Hypothalamus (tissue), 51 donors: ENCODE measurements at regions not wholly inside any gene's neighbourhood (a gene's known extent, or its start where the extent isn't known, plus 50 kb on each side); places are given as distances from the start of the nearest gene placed in this dataset.

Source experiments
- DNase-seq, 51 donors: peaks; one replicate each; lab custom pipeline; 2025; lab: John Stamatoyannopoulos, UW

DNA sequence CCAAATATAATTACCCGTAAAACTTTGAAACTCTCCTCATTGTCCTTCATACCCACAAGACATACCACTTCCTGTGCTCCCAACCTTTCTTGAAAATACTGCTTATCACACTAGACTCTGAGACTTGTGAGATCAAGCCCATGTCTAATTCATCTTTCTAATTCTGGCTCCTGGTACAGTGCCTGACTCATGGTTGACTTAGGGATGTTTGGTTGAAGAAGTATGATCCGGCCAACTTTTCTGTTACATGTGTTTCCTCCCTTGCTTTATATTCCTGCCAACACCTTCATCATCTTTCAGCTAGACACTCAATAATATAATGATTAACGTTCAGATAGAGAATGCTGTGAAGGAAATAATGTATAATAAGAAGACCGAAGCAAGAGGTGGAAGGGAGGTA lies 58.2 kb downstream of the MEX3B start:
- DNase-seq = no peak

- DNase-seq = no peak
Measured at GRCh38 chr15:81983497-81983896, 62.3 kb downstream of the MEX3B start.

DNA sequence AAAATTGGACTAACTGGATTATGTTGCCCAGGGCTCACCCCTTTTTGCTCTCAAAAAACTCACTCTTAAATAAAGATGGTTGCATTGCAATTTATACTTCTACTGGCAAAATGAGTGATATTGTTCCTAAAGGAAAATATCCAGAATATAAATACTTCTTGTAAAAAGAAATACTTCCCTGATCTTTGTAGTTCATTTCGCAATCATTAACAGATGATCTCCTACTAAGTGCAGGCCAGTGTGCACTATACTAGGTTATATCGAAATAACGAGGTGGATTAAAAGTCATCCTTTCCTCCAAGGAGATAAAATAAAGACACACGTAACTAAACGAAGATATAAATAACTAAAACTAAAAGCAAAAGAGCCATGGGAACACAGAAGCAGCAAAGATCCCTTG lies 63.0 kb downstream of the MEX3B start:
- DNase-seq = no peak

GRCh38 chr15:81981908-81982307 lies 63.9 kb downstream of the MEX3B start:
- DNase-seq = no peak

DNA sequence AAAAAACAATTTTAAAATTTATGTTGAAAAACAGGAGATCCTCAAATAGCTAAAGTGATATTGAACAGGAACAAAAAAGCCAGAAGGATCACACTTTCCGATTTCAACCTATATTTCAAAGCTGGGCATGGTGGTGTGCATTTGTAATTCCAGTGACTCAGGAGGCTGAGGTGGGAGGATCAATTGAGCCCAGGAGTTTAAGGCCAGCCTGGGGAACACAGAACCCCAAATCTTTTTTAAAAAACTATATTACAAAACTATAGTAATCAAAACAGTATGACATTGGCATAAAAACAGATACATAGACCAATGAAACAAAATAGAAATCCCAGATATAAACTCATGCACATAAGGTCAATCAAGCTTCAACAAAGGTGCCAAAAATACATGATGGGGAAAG lies 68.4 kb downstream of the MEX3B start:
- no peak for DNase-seq

DNA sequence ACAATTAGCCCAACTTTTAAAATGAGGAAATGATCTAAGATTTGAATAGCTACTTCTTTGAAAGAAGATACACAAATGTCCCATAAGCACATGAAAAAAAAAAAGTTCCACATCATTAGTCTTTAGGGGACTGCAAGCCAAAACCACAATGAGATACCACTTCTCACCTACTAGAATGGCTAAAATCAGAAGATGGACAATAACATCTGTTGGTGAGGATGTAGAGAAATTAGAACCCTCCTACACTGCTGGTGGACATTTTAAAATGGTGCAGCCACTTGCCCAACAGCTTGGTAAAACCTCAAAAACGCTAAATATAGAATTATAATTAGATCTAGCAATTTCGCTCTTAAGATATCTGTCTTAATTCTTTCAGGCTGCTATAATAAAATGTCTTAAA lies 77.1 kb downstream of the MEX3B start:
- no peak for DNase-seq

DNA sequence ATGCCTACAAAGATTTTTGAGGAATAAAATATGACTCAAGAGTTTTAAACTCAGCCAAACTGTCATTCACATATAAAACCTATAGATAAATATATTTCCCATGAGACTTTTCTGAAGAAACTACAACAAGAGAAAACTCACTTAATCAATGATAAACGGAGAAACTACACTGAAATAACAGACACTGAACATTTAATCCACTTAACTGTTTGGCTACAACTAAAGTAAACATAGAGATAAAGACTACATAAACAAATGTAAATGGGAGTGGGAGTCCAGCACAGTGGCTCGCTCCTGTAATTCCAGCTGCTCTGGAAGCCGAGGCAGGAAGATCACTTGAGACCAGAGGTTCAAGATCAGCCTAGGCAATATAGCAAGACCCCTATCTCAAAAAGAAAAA lies 79.2 kb downstream of the MEX3B start:
- DNase-seq = no peak

- no peak for DNase-seq
Measured at GRCh38 chr15:81962482-81962881, 83.3 kb downstream of the MEX3B start.

GRCh38 chr15:81959196-81959595 lies 86.6 kb downstream of the MEX3B start:
- no peak for DNase-seq

- DNase-seq = no peak
Measured at GRCh38 chr15:81957698-81958097, 88.1 kb downstream of the MEX3B start.

- no peak for DNase-seq
Measured at GRCh38 chr15:81955382-81956062, 90.3 kb downstream of the MEX3B start.

- DNase-seq = no peak
Measured at GRCh38 chr15:81954158-81954783, 91.5 kb downstream of the MEX3B start.

- DNase-seq = no peak
Measured at GRCh38 chr15:81950841-81951414, 94.9 kb downstream of the MEX3B start.

GRCh38 chr15:81948751-81949150 lies 97.1 kb downstream of the MEX3B start:
- no peak for DNase-seq

DNA sequence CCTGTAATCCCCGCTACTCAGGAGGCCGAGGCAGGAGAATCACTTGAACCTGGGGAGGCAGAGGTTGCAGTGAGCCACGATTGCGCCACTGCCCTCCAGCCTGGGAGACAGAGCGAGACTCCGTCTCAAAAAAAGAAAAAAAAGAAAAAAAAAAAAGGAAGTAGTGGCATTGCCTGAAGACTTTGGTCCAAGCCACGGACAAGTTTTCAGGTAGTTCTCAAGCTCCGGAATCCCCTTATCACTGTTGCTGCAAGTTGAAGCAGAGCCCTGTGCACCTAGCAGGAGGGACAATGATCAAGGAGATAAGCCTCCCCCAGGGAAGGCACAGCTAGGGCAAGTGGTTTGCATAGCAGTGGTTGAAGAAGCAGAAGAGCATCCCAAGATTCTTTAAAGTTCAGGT lies 97.6 kb downstream of the MEX3B start:
- no peak for DNase-seq

DNA sequence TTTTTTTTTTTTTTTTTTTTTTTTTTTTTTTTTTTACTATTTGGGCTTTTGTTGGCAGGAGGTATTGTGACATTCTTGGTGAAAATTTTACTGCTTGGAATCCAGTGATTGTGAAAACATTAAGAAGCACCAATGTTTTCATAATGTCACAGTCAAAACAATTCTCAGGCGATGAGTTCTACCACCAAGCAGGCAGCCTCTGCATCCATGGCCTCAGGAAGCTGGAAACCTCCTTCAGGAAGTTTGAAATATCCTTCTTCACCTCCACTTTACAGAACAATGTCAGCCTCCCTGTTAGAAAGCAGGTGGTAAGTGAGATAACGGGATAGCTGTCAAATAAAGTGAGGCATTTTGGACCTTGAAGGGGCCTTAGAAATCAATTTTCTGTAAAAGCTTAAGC lies 98.3 kb downstream of the MEX3B start:
- DNase-seq = no peak

- DNase-seq = no peak
Measured at GRCh38 chr15:81945014-81945615, 100.7 kb downstream of the MEX3B start.

DNA sequence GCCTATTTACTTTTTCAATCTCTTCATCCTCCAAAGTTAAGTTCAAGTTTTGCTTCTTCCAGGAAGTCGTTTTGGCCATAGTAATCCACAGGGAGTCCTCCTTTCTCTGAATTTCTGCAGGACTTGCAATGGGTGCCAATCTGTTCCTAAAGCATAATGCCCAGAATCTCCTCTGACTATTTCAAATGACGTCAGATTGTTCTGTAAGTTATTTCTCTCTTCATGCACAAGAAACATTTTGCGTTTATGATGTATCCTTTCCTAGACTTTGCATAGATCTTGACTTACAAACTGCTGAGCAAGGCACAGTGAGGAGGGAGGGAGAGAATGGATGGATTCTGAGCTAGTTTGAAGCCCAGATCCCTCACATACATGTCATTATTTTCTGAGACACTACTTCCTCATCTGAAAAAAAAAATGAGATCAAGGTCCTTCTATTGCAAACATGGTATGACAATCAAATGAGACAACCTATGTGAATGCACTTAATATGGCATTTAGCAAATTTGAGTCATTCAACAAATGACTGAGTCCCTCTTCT lies 103.1 kb downstream of the MEX3B start:
- no peak for DNase-seq

GRCh38 chr15:81942157-81942556 lies 103.7 kb downstream of the MEX3B start:
- no peak for DNase-seq

DNA sequence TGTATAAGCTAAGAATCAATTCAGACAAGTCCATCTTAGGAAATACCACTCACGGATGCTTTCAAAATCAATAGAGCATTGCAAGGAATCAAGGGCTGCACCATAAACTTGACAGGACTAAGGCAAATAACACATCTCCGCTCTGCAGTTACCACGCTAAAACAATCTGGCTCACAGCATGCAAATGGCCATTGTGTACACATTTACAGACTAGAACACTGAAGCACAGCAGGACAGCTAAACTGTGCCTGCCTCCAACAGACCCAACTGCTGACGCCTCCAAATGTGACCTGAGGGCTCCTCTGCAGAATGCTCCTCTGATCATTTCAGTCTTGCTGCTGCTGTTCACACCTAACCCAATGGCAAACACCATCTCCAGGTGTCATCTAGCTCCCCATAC lies 104.3 kb downstream of the MEX3B start:
- no peak for DNase-seq
